Hindlimb muscle (tissue), 1 donor: ENCODE measurements at regions not wholly inside any gene's neighbourhood (a gene's known extent, or its start where the extent isn't known, plus 50 kb on each side); places are given as distances from the start of the nearest gene placed in this dataset.

Source experiments
- DNase-seq: peaks from one replicate; pipeline ENCODE4 v3.0.0-alpha.2; 2013

DNA sequence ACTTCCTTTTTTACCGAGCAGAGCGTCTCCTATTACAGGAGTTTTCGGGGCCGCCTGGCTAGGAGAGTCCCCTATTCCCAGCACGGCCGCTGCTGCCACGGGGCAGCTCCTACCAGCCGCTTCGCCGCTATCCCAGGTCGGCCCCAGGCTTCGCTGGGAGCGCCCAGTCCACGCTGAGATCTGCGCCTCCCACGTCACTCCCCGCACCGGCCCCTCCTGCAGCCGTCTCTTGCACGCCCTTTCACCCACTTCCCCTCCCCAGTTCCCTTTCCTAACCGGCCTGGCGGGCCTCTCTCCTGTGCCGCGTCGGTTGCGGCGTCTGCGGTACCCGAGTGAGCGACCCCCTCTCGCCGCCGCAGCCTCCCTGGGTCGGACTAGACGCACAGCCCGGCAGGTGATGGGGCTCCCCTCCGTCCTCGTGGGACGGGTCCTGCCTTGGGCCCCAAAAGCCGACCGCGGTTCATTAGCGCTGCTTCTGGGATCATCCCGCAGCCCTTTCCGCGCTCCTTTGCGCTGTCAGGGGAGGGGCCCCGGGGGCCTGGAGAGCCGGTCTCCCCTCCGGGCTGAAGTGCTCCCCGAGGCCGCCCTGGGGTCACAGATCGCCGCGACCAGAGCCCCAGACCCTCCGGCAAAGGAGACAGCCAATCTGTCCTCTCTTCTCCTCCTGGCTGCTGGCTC is 1318.4 kb downstream of the TMEM121 start:
- DNase-seq = peak; percentile 4

DNA sequence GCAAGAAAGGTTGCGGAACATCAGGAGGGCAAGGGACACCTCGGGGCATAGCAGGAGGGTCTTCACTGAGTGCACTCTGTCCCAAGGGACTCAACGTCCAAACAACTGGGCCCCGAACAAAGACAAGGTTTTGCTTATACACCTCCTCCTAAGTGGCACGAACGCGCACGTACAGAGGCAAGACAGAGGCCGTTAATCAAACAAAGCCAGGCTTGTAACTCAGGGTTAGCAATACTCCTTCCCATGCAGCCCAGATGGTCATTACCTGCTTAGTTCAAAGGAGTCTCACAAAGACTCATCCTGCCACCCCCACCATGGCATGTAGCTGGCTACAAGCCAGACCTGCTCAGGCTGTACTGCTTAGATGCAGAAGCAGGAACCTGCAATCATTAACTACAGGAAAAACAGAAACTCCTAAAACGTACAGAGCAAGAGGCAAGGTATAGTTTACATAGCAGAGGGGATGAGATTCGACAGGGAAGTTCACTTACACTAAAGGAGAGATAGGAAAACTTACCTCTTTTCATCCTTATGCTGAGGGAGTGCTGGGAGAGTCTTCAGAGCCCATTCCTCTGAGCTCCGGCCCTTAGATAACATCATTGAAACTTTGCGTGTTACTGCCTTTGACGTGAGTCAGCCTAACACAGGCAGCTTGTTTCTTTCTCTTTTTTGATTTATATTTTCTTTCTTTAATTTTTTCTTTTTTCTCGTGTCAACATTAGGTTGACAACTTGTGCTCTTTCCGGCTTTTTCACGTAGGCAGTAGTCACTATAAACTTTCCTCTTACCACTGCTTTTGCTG is 1319.1 kb downstream of the TMEM121 start:
- DNase-seq = no peak

- DNase-seq = no peak
Observed at GRCh38 chr14:106846218-106846617, 1319.8 kb downstream of the TMEM121 start.

- no peak for DNase-seq
Observed at GRCh38 chr14:106848330-106849121, 1322.1 kb downstream of the TMEM121 start.

DNA sequence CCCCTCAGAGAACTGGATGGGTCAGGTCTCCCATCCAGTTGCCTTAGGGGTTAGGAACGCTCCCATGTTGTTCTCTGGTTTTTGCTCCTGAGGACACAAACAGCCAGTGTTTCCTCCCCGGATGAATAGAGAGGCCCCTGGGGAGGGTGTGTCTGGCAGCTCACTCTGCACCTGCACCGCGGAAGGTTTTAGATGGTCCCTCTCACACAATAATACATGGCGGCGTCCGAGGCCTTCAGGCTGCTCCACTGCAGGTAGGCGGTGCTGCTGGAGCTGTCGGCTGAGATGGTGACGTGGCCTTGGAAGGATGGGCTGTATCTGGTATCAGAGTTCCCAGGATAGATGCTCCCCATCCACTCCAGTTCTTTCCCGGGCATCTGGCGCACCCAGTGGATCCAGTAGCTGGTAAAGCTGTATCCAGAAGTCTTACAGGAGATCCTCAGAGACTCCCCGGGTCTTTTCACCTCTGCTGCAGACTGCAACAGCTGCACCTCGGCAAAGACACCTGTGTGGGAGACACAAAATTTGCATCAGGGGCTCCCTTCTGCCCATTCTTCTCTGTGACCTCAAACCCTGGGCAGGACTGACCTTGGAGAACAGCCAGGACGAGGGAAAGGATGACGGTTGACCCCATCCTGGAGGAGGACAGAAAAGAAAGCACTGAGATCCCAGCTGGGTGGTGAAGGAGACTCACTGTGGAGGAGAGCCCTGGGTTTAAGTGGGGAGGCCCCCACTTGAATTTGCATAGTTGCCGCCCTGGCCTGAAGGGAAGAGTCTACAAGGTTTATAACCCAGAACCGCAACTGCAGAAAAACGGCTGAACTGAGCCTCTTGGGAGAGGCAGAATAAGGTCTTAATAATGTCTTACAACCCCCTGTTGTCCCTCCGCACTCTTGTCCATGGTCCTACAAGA is 1324.8 kb downstream of the TMEM121 start:
- DNase-seq = no peak

- no peak for DNase-seq
Observed at GRCh38 chr14:106872611-106873446, 1346.4 kb downstream of the TMEM121 start.

- no peak for DNase-seq
Observed at GRCh38 chr14:106874350-106874749, 1348.0 kb downstream of the TMEM121 start.

DNA sequence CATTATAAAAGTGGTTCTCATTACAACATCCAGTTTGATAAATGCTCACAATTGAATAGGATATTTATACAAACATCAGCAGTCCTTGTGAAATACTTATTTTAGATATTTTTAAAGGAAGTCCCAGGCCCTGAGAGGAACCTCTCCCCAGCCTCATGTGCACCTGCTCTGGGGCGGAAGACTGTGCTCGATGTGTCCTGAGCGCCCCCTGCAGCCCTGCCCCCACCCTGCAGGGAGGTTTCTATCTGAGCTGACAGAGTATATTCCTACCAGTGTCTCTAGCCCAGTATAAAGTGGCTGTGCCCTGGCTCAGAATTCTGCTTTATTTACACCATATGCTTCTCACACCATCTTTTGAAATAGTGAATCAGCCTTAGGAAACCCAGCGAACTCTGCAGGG is 1349.1 kb downstream of the TMEM121 start:
- DNase-seq = no peak

DNA sequence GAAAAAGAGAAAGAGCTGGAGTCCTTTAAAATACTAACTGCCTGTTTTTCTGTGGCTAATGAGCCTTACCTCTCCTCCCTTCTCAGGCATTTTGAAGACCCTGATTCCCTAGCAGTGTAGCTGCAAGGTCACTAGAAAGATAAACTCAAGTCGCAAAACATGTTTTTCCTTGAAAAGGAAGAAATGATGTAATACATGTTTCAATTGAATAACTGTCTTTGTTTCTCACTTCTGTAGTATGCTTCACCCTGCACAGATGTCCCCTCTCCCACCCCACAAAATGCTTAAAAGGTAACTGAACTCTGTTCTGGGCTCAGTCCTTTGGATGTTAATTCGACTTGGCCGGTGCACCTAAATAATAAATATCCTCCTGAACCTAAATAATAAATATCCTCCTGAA is 1350.3 kb downstream of the TMEM121 start:
- no peak for DNase-seq

DNA sequence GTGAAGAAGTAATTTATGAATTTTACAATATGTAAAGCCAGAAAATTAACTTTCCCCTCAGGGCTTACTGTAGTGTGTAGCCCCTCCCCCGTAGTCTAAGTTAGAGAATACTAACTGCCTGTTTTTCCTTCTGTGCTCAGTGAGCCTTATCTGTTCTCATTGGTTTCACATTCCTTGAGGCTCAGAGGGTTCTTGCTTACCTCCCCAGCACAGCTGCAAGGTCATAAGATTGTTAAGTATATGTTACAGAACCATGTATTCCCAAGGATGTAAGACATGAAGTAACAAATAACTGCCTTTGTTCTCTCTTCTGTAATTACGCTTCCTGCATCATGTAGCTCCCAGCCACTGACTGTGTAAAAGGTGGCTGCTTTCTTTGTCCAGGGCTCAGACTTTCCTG is 1351.1 kb downstream of the TMEM121 start:
- DNase-seq = no peak

- DNase-seq = no peak
Observed at GRCh38 chr14:106879241-106879640, 1352.9 kb downstream of the TMEM121 start.

DNA sequence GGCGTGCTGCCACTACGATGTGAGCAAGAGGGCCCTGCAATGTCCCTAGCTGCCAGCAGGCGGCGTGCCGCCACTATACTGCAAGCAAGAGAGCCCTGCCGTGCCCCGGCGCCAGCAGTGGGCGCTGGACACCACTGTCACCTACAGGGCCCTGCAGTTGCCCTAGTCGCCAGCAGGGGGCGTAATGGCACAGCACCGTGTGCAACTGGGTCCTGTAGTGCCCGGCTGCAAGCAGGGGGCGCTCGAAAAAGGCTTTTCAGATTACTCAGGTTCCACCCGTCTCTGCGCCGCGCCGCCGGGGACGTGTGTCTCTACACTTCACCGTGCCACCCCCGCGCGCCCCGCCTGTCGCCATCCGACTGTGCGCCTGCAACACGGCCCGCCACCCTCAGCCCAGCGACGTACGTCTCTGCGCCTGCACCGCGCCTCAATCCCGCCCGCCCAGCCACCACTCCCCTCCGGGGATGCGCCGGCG is 1356.9 kb downstream of the TMEM121 start:
- no peak for DNase-seq
